Mucosa of stomach (tissue), 1 donor: ENCODE measurements at regions not wholly inside any gene's neighbourhood (a gene's known extent, or its start where the extent isn't known, plus 50 kb on each side); places are given as distances from the start of the nearest gene placed in this dataset.

Experiments
- H3K27me3 ChIP-seq: one replicate; pipeline ENCODE4 v1.7.0; 2013; ENCODE audit warnings: mild to moderate bottlenecking, low read length; ENCODE audit not compliant: control insufficient read depth, insufficient read depth
- H3K36me3 ChIP-seq: one replicate; pipeline ENCODE4 v1.7.0; 2013; ENCODE audit warnings: low read length; ENCODE audit not compliant: control insufficient read depth, insufficient read depth
- H3K4me1 ChIP-seq: one replicate; pipeline ENCODE4 v1.7.0; 2013; ENCODE audit warnings: mild to moderate bottlenecking, low read length; ENCODE audit not compliant: control insufficient read depth, insufficient read depth
- H3K4me3 ChIP-seq: one replicate; pipeline ENCODE4 v1.7.0; 2013; ENCODE audit warnings: low read length
- H3K9ac ChIP-seq: one replicate; pipeline ENCODE4 v1.7.0; 2013; ENCODE audit warnings: mild to moderate bottlenecking, low read length, moderate library complexity
- H3K9me3 ChIP-seq: one replicate; pipeline ENCODE4 v1.7.0; 2013; ENCODE audit warnings: mild to moderate bottlenecking, low read length, moderate library complexity; ENCODE audit not compliant: control insufficient read depth
- donor health status: Pancreatic carcinoma.

DNA sequence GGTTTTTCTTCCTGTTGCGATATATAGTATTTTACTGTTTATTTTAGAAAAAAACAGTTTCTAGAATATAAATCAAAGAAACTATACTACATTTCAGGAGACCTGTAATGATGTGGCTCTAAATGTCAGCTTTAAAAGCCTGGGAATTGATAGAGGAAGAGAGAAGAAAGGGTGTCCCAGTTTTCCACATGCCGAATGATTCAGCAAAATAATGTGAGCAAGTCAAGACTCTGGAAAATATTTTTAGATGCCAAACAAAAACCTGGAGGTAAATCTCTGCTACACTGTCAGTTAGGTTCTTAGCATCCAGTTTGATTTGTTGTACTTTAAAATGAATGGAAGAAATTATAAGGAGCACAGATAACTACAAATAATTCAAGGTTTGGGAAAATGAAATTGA lies 67.1 kb upstream of the DSG1 start:
- no peak overlapping the region for H3K9ac ChIP-seq
- H3K36me3 ChIP-seq: no peaks in the 10 kb centered on the region
- peaks cover under 1% of the 10 kb centered on the region for H3K4me1 ChIP-seq
- H3K27me3 ChIP-seq: no peaks in the 10 kb centered on the region
- H3K9me3 ChIP-seq: no peaks in the 10 kb centered on the region
- no peak overlapping the region for H3K4me3 ChIP-seq

DNA sequence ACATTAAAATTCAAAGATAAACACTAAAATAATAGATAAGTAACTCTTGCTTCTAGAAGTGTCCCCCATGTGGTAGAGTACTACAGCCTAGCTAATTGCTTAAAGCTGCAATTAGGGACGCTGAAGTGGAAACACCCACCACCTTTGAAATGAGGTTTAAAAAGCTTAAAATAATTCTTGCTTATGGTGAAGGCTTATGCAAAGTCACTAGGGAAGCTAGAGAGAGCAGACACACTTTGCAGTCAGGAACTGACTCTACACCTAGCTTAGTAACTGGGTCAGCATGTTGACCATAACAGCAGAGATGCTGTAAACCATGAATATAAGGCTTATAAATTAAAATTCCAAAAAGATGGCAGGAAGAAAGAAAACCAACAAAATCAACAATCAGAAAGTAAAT lies 65.4 kb upstream of the DSG1 start:
- no peak overlapping the region for H3K9ac ChIP-seq
- no peaks in the 10 kb centered on the region for H3K4me1 ChIP-seq
- H3K27me3 ChIP-seq: no peaks in the 10 kb centered on the region
- H3K36me3 ChIP-seq: no peaks in the 10 kb centered on the region
- H3K9me3 ChIP-seq: no peaks in the 10 kb centered on the region
- H3K4me3 ChIP-seq: no peak overlapping the region

DNA sequence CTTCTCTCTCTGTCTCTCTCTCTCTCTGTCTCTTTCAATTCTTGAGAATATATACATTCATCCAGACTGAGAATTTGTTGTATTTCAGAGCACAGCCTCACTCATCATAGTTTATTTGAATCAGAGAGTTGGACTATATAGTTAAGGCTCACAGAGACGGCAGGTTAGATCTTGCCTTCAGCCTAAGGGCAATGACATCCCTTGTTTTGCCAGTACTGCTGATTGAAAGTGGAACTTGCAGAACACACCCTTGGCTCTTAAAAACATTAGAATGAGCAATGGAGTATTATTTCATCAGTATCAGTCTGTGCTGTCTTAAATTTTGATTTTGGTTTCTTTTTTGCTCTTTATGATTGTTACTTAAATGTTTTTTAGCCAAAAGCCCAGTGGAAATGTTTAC lies 62.0 kb upstream of the DSG1 start:
- H3K9ac ChIP-seq: no peak overlapping the region
- H3K36me3 ChIP-seq: no peaks in the 10 kb centered on the region
- H3K4me1 ChIP-seq: no peaks in the 10 kb centered on the region
- H3K9me3 ChIP-seq: no peaks in the 10 kb centered on the region
- H3K27me3 ChIP-seq: no peaks in the 10 kb centered on the region
- H3K4me3 ChIP-seq: no peak overlapping the region

DNA sequence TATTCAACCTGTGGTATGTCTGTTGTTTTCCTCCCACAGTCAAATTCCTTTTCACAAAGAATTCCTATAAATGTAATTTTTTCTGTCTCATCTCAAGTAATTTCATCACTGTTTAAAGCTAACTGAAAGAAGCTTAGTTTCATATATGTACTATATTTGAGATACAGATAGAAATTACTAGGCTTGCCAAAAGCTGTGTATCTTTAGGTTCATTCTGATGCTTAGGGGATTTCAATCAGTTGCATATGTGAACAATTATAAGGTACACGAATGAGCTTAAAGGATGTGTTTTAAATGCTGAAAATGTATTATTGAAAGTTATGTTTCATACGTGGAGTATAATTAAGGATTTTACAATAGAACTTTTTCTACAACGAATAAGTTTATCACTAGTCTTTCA lies 59.2 kb upstream of the DSG1 start:
- Histone ChIP-seq H3K4me1 (peaks cover 17% of the 10 kb centered on the region), H3K36me3 (no peaks in the 10 kb centered on the region), H3K27me3 (no peaks in the 10 kb centered on the region), H3K9ac (no peak overlapping the region), H3K4me3 (no peak overlapping the region), H3K9me3 (no peaks in the 10 kb centered on the region)

DNA sequence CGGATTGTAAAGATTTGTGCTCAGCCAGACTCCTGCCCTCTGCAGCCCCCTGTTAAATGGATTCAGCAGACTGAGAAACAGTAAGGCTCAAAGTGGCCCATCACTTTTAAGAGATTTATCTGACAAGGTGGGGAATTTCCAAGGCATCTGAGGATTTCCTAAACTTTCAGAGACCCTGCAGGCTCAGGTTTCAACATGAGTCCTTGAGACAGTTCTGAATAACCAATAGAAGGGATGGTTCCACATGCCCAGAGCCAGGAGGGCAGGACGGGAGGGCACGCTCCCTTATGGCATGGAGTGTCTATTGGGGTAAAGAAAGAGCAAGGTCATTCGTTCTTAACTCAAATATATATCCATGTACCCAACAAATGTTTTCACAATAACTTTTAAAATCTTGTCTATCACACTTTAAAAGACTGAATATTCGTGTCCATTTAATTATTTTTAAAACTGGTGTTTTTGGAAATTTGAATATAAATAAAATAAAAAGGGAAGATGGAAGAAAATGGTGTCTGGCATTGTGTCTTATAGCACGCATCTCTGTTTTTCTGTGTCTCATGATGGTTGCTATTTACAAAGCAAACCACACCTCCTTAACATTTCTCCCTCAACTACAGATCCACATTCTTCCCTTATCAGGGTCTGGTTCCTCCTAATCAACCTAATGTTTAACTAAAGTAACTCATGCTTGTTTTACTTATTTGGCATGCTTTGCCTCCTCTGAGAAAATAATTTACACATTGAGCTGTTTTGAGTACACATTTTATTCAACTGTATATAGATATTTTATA lies 56.0 kb upstream of the DSG1 start:
- no peaks in the 10 kb centered on the region for H3K9me3 ChIP-seq
- H3K4me1 ChIP-seq: peaks cover 18% of the 10 kb centered on the region
- no peak overlapping the region for H3K4me3 ChIP-seq
- H3K9ac ChIP-seq: no peak overlapping the region
- H3K36me3 ChIP-seq: no peaks in the 10 kb centered on the region
- no peaks in the 10 kb centered on the region for H3K27me3 ChIP-seq

DNA sequence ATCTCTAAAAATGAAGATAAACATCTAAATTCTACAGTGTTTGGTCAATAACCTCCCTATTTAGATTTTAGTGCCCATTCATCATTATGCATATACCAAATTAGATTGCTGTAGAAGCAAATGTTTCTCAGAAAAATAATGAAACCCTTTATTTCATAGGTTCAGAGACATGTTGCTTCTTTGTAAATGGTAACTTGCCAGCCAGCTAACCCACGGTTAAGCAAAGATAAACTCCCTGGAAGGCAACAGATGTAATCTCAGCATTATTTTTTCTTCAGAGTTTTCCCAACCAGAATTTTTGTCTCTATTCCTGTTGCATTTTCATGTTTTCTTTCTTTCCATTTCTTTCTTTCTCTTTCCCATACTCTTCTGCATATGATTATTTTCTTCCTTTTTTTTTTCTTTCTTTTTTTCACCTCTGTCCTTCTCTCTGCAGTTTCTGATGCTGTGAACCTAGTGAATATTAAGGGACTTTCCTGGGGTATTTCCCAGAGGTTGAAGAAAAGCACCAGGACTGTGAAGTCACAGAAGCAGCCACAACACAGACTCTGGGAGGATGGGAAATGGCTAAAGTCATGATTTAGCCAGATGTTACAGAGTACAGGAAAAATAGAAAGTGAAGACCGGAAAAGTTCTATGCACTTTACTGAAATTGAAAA lies 50.0 kb upstream of the DSG1 start:
- Histone ChIP-seq H3K4me3 (no peak overlapping the region), H3K9ac (no peak overlapping the region), H3K4me1 (peaks cover 31% of the 10 kb centered on the region), H3K9me3 (no peaks in the 10 kb centered on the region), H3K27me3 (no peaks in the 10 kb centered on the region), H3K36me3 (no peaks in the 10 kb centered on the region)
